Spleen (tissue), 11 donors: ENCODE measurements at regions not wholly inside any gene's neighbourhood (a gene's known extent, or its start where the extent isn't known, plus 50 kb on each side); places are given as distances from the start of the nearest gene placed in this dataset.

Source experiments
- DNase-seq: peaks from one replicate; pipeline ENCODE4 v3.0.0-alpha.2; 2020
- H3K27ac ChIP-seq, 8 donors: fragments of 200-600 bp; sonication (generic) in 7 of 8; 1 replicate in 4 of 8; 2 replicates in 4 of 8; pipeline versions ENCODE4 v1.5.0 to v1.8.0; 2016 to 2021; ENCODE audit warnings: inconsistent platforms in 4 of 8, mild to moderate bottlenecking in 4 of 8, moderate library complexity in 1 of 8
- H3K27me3 ChIP-seq, 7 donors: fragments of 200-600 bp; sonication (generic) in 6 of 7; replicated peaks in 1 of 7; 1 replicate in 4 of 7; 2 replicates in 3 of 7; pipeline versions ENCODE4 v1.5.0 to v1.8.0; 2016 to 2021; ENCODE audit warnings: inconsistent platforms in 3 of 7, mild to moderate bottlenecking in 1 of 7
- H3K36me3 ChIP-seq, 6 donors: fragments of 200-600 bp; sonication (generic) in 5 of 6; 1 replicate in 4 of 6; 2 replicates in 2 of 6; pipeline versions ENCODE4 v1.5.0 to v1.8.0; 2016 to 2021; ENCODE audit warnings: inconsistent platforms in 2 of 6
- H3K4me1 ChIP-seq, 6 donors: fragments of 200-600 bp; sonication (generic) in 5 of 6; 1 replicate in 3 of 6; 2 replicates in 3 of 6; pipeline versions ENCODE4 v1.5.0 to v1.8.0; 2016 to 2021; ENCODE audit warnings: inconsistent platforms in 3 of 6
- H3K4me3 ChIP-seq, 8 donors: fragments of 200-600 bp; sonication (generic) in 7 of 8; 1 replicate in 4 of 8; 2 replicates in 4 of 8; pipeline versions ENCODE4 v1.5.0 to v1.8.0; 2016 to 2021; ENCODE audit warnings: inconsistent platforms in 4 of 8, mild to moderate bottlenecking in 4 of 8, moderate library complexity in 2 of 8
- H3K9me3 ChIP-seq, 8 donors: fragments of 200-600 bp; sonication (generic) in 7 of 8; 1 replicate in 4 of 8; 2 replicates in 4 of 8; pipeline versions ENCODE4 v1.5.0 to v1.8.0; 2016 to 2021; ENCODE audit warnings: inconsistent platforms in 4 of 8
- CTCF ChIP-seq, 11 experiments: fragments of 200-600 bp in 7 of 11; fragments of 450-650 bp in 4 of 11; sonication (generic) in 4 of 11; IDR thresholded peaks in 8 of 11; conservative IDR thresholded peaks in 3 of 11; 1 replicate in 7 of 11; 2 replicates in 4 of 11; pipeline versions ENCODE4 v1.4.0 to v1.8.0; 2016 to 2021; ENCODE audit warnings: antibody characterized with exemption in 11 of 11, inconsistent platforms in 4 of 11, mild to moderate bottlenecking in 1 of 11
- POLR2A ChIP-seq, 3 donors: fragments of 450-650 bp; IDR thresholded peaks; one replicate each; pipeline ENCODE4 v1.5.1; 2017; ENCODE audit warnings: antibody characterized with exemption in 3 of 3, mild to moderate bottlenecking in 1 of 3
- POLR2AphosphoS5 ChIP-seq, 3 donors: sonication (generic); formaldehyde crosslinking; IDR thresholded peaks; one replicate each; pipeline ENCODE4 v1.5.1; 2017; ENCODE audit warnings: antibody characterized with exemption in 3 of 3
- WGBS, 5 donors: extraction: QIAGEN DNeasy Blood & Tissue Kit in 3 of 5; methylation state at CpG; one replicate each; pipeline versions ENCODE4 v1.1.5 to v1.1.7; 2013 to 2018; 5-methylcytosine and 5-hydroxymethylcytosine counted together
- intact Hi-C: fragments of 100-400 bp; cut with DNase I; formaldehyde crosslinking; loops from one replicate; pipeline ENCODE4 v1.15.0; 2023; ENCODE audit warnings: low total_unique reads
- donor health status: healthy with polysubstance abuse.
- donor health status: DM: no; HTN: no; CAD: no; lungs with moderate emphysema.
- donor health status: DM: no; HTN: no; CAD: no.
- donor health status: Bipolar disorder and iron deficiency.
- donor health status: healthy.
- donor health status: DM: no; HTN: no; CAD: no.
- donor health status: DM: yes; HTN: yes; CAD: no.

DNA sequence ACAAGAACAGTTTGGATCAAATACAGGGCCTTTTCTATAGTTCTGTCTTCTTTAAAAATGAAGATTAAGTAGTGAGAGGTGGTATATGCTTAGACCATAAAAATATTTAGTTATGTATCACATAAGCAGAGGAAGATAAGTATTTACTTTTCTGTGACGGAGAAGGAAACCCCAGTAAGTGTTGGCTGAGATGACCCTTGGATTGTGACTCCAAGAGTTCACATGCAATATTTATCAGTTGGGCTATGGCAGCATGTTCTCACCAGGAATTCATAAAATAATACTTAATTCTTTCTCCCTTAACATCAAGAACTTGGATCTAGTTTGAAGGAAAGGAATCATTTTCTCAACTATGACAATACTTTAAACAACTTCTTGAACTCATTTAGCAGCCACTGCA is 98.4 kb upstream of the TBX18 start:
- Histone ChIP-seq H3K9me3 (peaks cover 0 to 3% (median 0%) of the 10 kb centered on the region in 8 donors), H3K36me3 (no peaks in the 10 kb centered on the region), H3K27ac (no peak overlapping the region), H3K27me3 (no peaks in the 10 kb centered on the region), H3K4me1 (no peaks in the 10 kb centered on the region), H3K4me3 (no peak overlapping the region)
- 71 to 89% (median 79%) methylated on average over 1 of the region's 1 CpG for WGBS, 5 donors
- DNase-seq = no peak
- intact Hi-C loops = no loop called here
- TF ChIP-seq POLR2A (IDR thresholded peaks at IDR 0.05) = no peak
- TF ChIP-seq POLR2AphosphoS5 (IDR thresholded peaks at IDR 0.05) = no peak
- TF ChIP-seq CTCF (IDR thresholded peaks at IDR 0.05 in 8 of 11, conservative IDR thresholded peaks at IDR 0.05 in 3 of 11) = no peak

DNA sequence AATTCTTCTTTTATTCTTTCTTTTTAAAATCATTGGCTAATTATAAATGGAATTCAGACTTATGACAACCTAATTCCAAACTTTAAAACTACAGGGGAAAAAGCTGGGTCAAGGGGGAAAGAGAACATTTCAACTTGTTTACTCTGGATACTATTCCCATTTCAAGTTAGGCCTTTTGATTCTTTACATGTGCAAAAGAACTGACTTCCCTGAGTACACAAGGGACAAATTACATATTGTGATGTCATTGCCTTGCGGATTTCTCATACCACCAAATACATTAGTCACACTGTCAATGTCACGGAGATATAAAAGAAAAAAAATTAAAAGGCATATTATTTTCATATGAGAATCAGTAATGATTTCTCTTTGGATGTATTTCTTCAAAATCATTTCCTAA is 96.5 kb upstream of the TBX18 start:
- no peaks in the 10 kb centered on the region for H3K4me1 ChIP-seq
- DNase-seq = no peak
- intact Hi-C loops = no loop called here
- TF ChIP-seq POLR2A (IDR thresholded peaks at IDR 0.05) = no peak
- TF ChIP-seq CTCF (IDR thresholded peaks at IDR 0.05 in 8 of 11, conservative IDR thresholded peaks at IDR 0.05 in 3 of 11) = no peak
- no peak for TF ChIP-seq POLR2AphosphoS5 (IDR thresholded peaks at IDR 0.05)
- 79 to 90% (median 81%) methylated on average over 2 of the region's 2 CpGs for WGBS, 5 donors
- no peaks in the 10 kb centered on the region for H3K36me3 ChIP-seq
- no peak overlapping the region for H3K27ac ChIP-seq
- H3K4me3 ChIP-seq = no peak overlapping the region
- peaks cover 0 to 4% (median 0%) of the 10 kb centered on the region in 8 donors for H3K9me3 ChIP-seq
- H3K27me3 ChIP-seq = no peaks in the 10 kb centered on the region

DNA sequence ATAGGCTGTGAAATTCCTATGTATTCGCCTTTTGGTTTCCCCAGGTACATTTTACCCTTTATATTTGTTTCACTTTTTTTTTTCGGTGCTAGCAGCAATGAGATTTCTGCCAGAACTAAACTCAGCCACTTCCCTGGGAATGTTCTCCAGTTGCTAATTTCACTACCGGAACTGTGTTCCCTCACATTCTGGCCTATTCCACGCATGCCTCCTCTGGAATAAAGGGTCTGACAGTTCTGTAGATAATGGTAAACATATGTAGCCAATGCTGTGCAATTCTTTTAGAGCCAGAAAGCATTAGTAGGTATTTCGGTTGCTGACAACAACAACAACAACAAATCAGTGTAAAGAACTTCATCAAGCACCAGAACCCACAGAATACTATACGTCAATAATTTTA is 96.1 kb upstream of the TBX18 start:
- Histone ChIP-seq H3K4me1 (no peaks in the 10 kb centered on the region), H3K27ac (no peak overlapping the region), H3K4me3 (no peak overlapping the region), H3K9me3 (peaks cover 0 to 4% (median 0%) of the 10 kb centered on the region in 8 donors), H3K36me3 (no peaks in the 10 kb centered on the region), H3K27me3 (no peaks in the 10 kb centered on the region)
- 79 to 85% (median 83%) methylated on average over 6 of the region's 6 CpGs for WGBS, 5 donors
- TF ChIP-seq POLR2AphosphoS5 (IDR thresholded peaks at IDR 0.05) (no peak), CTCF (IDR thresholded peaks at IDR 0.05 in 8 of 11, conservative IDR thresholded peaks at IDR 0.05 in 3 of 11) (no peak), POLR2A (IDR thresholded peaks at IDR 0.05) (no peak)
- intact Hi-C loops = no loop called here
- no peak for DNase-seq

DNA sequence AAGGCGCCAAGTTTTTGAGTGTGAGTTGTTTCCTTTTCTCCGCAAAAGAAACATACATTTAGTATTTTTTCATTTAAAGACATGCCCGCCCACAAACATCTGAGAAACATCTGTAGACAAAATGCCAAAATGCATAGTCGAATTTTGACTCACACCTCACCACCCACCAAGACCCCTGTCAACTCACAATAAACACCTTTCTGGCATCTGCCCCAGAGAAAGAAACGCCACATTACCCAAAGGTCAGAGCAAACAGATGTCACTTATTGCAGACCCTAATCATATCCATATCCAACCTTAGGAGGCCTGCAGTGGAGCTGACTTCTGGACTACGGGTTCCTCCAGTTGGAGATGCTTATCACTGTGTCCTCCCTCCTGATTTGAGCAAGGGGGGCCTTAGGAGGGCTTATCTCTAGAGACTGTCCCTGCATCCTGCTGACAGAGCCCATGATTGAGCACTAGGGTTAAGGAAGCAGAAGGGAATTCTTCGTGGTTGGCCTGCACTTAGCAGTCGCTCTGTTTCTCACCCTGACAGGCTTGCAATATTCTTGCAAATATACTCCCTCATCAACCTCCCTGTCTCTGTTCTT is 90.5 kb upstream of the TBX18 start:
- no peak overlapping the region for H3K27ac ChIP-seq
- no peaks in the 10 kb centered on the region for H3K4me1 ChIP-seq
- H3K36me3 ChIP-seq = no peaks in the 10 kb centered on the region
- no peak overlapping the region for H3K4me3 ChIP-seq
- H3K9me3 ChIP-seq = peaks cover 0 to 4% (median 0%) of the 10 kb centered on the region in 8 donors
- no peaks in the 10 kb centered on the region for H3K27me3 ChIP-seq
- intact Hi-C loops = no loop called here
- no peak for TF ChIP-seq POLR2A (IDR thresholded peaks at IDR 0.05)
- TF ChIP-seq POLR2AphosphoS5 (IDR thresholded peaks at IDR 0.05) = no peak
- TF ChIP-seq CTCF (IDR thresholded peaks at IDR 0.05 in 8 of 11, conservative IDR thresholded peaks at IDR 0.05 in 3 of 11) = no peak
- 43 to 60% (median 48%) methylated on average over 8 of the region's 8 CpGs for WGBS, 5 donors
- DNase-seq = no peak
